AG09309 (cell line): ENCODE measurements at regions not wholly inside any gene's neighbourhood (a gene's known extent, or its start where the extent isn't known, plus 50 kb on each side); places are given as distances from the start of the nearest gene placed in this dataset.

ENCODE experiments used
- DNase-seq: peaks from one replicate; pipeline ENCODE4 v3.0.0-alpha.2; 2010; ENCODE audit warnings: low read depth
- H3K4me3 ChIP-seq: 2 replicates; pipeline ENCODE4 v1.5.1; 2011; ENCODE audit warnings: mild to moderate bottlenecking, low read depth, low read length, moderate library complexity; ENCODE audit not compliant: control insufficient read depth
- TF ChIP-seq, protein P1 (sequence below): IDR thresholded peaks from 2 replicates; pipeline ENCODE4 v1.5.1; 2011; ENCODE audit warnings: mild to moderate bottlenecking, low read depth, low read length, inconsistent platforms; ENCODE audit not compliant: insufficient read depth, control insufficient read depth; ENCODE audit errors: missing control alignments

DNA sequence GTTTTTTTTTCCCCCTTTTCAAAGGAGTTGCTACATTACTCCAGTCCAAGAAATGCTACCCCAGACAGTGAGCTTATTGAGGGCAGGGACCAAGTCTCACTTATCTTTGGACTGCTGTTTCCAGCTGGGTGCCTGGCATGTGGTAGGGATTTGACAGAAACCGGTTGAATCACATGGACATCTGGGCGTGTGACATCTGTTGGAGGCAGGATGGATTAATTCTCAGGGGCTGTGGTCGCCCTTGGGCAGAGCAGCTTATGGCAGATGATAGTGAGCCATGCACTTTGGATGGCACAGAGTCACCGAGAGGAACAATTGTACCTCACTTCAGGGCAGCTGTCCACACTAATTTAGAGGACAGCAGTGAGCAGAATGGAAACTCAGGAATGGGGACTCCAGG, 254.6 kb upstream of the ID2 start:
- no peak overlapping the region for H3K4me3 ChIP-seq
- no peak for DNase-seq
- TF ChIP-seq, protein P1, sequence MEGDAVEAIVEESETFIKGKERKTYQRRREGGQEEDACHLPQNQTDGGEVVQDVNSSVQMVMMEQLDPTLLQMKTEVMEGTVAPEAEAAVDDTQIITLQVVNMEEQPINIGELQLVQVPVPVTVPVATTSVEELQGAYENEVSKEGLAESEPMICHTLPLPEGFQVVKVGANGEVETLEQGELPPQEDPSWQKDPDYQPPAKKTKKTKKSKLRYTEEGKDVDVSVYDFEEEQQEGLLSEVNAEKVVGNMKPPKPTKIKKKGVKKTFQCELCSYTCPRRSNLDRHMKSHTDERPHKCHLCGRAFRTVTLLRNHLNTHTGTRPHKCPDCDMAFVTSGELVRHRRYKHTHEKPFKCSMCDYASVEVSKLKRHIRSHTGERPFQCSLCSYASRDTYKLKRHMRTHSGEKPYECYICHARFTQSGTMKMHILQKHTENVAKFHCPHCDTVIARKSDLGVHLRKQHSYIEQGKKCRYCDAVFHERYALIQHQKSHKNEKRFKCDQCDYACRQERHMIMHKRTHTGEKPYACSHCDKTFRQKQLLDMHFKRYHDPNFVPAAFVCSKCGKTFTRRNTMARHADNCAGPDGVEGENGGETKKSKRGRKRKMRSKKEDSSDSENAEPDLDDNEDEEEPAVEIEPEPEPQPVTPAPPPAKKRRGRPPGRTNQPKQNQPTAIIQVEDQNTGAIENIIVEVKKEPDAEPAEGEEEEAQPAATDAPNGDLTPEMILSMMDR = no peak

- H3K4me3 ChIP-seq = no peak overlapping the region
- DNase-seq = no peak
- TF ChIP-seq, protein P1 = no peak
Observed at GRCh38 chr2:8430628-8431027, 251.2 kb upstream of the ID2 start.

GRCh38 chr2:8431446-8432125, 250.3 kb upstream of the ID2 start:
- DNase-seq = no peak
- TF ChIP-seq, protein P1 = no peak
- H3K4me3 ChIP-seq = no peak overlapping the region

DNA sequence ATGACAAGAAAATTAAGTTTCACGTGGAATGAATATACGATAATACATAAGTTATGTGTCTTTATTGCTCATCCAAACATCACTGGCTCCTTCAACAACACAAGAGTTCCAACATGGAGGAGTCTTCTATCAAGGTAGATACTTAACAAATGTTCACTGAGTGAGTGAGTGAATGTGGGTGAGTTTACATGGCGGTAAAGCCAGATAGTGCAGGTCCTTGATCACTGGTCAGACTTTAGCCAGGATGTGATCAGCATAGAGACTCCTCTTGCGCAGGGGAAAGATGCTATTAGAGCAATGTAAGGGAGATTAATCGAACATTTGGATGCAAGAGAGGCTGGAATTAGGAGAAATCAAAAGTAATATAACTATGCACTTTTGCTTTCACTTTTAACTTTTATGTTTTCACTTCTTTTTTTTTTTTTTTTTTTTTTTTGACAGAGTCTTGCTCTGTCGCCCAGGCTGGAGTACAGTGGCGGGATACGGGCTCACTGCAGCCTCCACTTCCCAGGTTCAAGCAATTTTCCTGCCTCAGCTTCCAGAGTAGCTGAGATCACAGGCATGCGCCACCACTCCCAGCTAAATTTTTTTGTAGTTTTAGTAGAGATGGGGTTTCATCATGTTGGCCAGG, 249.0 kb upstream of the ID2 start:
- TF ChIP-seq, protein P1 = no peak
- DNase-seq = no peak
- H3K4me3 ChIP-seq = no peak overlapping the region

- H3K4me3 ChIP-seq = no peak overlapping the region
- TF ChIP-seq, protein P1 = no peak
- DNase-seq = no peak
Observed at GRCh38 chr2:8433390-8433789, 248.5 kb upstream of the ID2 start.

DNA sequence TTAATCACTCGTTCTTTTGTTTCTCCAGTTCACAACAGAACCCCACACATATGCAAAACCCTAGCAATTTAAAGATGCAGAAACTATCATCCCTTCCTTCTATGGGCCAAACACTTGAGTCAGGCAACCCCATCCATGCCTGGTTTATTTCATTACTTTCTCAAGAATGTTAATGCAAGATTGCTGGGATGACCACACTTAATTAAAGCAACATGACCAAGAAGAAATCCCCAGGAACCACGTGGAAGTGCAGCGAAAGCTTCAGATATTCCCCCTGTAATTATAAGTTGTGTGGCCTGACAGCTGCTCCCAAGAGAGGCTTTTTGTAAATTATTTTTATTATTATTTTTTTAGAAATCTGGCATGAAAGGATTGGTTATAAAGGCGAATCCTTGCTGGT, 246.2 kb upstream of the ID2 start:
- TF ChIP-seq, protein P1 = no peak
- H3K4me3 ChIP-seq = no peak overlapping the region
- DNase-seq = peak; percentile 40
